GM23248 (cell line): ENCODE measurements at regions not wholly inside any gene's neighbourhood (a gene's known extent, or its start where the extent isn't known, plus 50 kb on each side); places are given as distances from the start of the nearest gene placed in this dataset.

Experiments
- DNase-seq: peaks from one replicate; pipeline ENCODE4 v3.0.0-alpha.2; 2015
- H2AFZ ChIP-seq: fragments of 200-600 bp; sonication (generic); 2 replicates; pipeline ENCODE4 v1.6.1; 2016; ENCODE audit warnings: antibody characterized with exemption
- H3F3A ChIP-seq: fragments of 200-600 bp; sonication (generic); 2 replicates; pipeline ENCODE4 v1.6.1; 2016; ENCODE audit warnings: mild to moderate bottlenecking, antibody characterized with exemption, mixed run types; ENCODE audit not compliant: insufficient read depth
- H3K27ac ChIP-seq: fragments of 200-600 bp; sonication (generic); 2 replicates; pipeline ENCODE4 v1.5.1; 2016; ENCODE audit warnings: mild to moderate bottlenecking
- H3K27me3 ChIP-seq: fragments of 200-600 bp; sonication (generic); replicated peaks from 2 replicates; pipeline ENCODE4 v1.6.1; 2016; ENCODE audit warnings: mild to moderate bottlenecking; ENCODE audit not compliant: insufficient read depth
- H3K36me3 ChIP-seq: fragments of 200-600 bp; sonication (generic); 2 replicates; pipeline ENCODE4 v1.6.1; 2016; ENCODE audit warnings: low read depth, mild to moderate bottlenecking
- H3K4me1 ChIP-seq: fragments of 200-600 bp; sonication (generic); 2 replicates; pipeline ENCODE4 v1.6.1; 2016; ENCODE audit warnings: mild to moderate bottlenecking; ENCODE audit not compliant: insufficient read depth
- H3K4me2 ChIP-seq: fragments of 200-600 bp; sonication (generic); one replicate; pipeline ENCODE4 v1.6.1; 2016; ENCODE audit warnings: mild to moderate bottlenecking; ENCODE audit not compliant: unreplicated experiment
- H3K4me3 ChIP-seq: fragments of 200-600 bp; sonication (generic); 2 replicates; pipeline ENCODE4 v1.5.1; 2016; ENCODE audit warnings: mild to moderate bottlenecking
- H3K79me2 ChIP-seq: fragments of 200-600 bp; sonication (generic); 2 replicates; pipeline ENCODE4 v1.6.1; 2016; ENCODE audit warnings: mild to moderate bottlenecking; ENCODE audit not compliant: insufficient read depth
- H3K9ac ChIP-seq: fragments of 200-600 bp; sonication (generic); 2 replicates; pipeline ENCODE4 v1.6.1; 2016; ENCODE audit warnings: mild to moderate bottlenecking
- H3K9me2 ChIP-seq: fragments of 200-600 bp; sonication (generic); 2 replicates; pipeline ENCODE4 v1.6.1; 2016; ENCODE audit warnings: mixed run types, mild to moderate bottlenecking, moderate library complexity; ENCODE audit not compliant: insufficient read depth
- H3K9me3 ChIP-seq: fragments of 200-600 bp; sonication (generic); one replicate; pipeline ENCODE4 v1.6.1; 2017; ENCODE audit warnings: low read depth
- H4K20me1 ChIP-seq: fragments of 200-600 bp; sonication (generic); 2 replicates; pipeline ENCODE4 v1.6.0; 2016; ENCODE audit not compliant: insufficient read depth
- EZH2 ChIP-seq: fragments of 200-600 bp; sonication (generic); IDR thresholded peaks from 2 replicates; pipeline ENCODE4 v1.6.1; 2018; ENCODE audit warnings: antibody characterized with exemption, mild to moderate bottlenecking; ENCODE audit not compliant: insufficient read depth, poor library complexity, severe bottlenecking
- EZH2phosphoT487 ChIP-seq: fragments of 200-600 bp; sonication (generic); IDR thresholded peaks from 2 replicates; pipeline ENCODE4 v1.6.1; 2018; ENCODE audit warnings: antibody characterized with exemption, moderate library complexity, mild to moderate bottlenecking, low read depth; ENCODE audit not compliant: insufficient read depth
- WGBS, 2 experiments: methylation state at CpG; one replicate each; pipeline ENCODE4 v1.1.6; 2015 to 2017; ENCODE audit warnings: low lambda C conversion rate in 2 of 2, low coverage in 1 of 2; ENCODE audit errors: missing lambda C conversion rate in 2 of 2; 5-methylcytosine and 5-hydroxymethylcytosine counted together
- in situ Hi-C: fragments of 300-500 bp; cut with MboI; formaldehyde crosslinking; loops from 2 replicates; pipeline ENCODE4 v1.15.0; 2020

GRCh38 chr2:67338601-67339233 is 58.4 kb upstream of the ETAA1 start:
- in situ Hi-C loops: no loop called here
- Histone ChIP-seq H4K20me1 (no peaks in the 10 kb centered on the region), H3K36me3 (no peaks in the 10 kb centered on the region), H3K4me1 (no peaks in the 10 kb centered on the region), H3K4me2 (no peak overlapping the region), H3K27me3 (no peaks in the 10 kb centered on the region), H2AFZ (no peak overlapping the region), H3K27ac (no peak overlapping the region), H3K4me3 (no peak overlapping the region), H3K9me2 (no peaks in the 10 kb centered on the region), H3F3A (no peaks in the 10 kb centered on the region), H3K79me2 (no peaks in the 10 kb centered on the region), H3K9me3 (no peaks in the 10 kb centered on the region), H3K9ac (no peak overlapping the region)
- TF ChIP-seq EZH2: no peak
- no peak for TF ChIP-seq EZH2phosphoT487
- no peak for DNase-seq
- WGBS, 2 experiments: 70 to 71% methylated on average over 3 of the region's 3 CpGs

- H3K4me3 ChIP-seq: no peak overlapping the region
- no peaks in the 10 kb centered on the region for H4K20me1 ChIP-seq
- H3K9me2 ChIP-seq: no peaks in the 10 kb centered on the region
- H3K9ac ChIP-seq: no peak overlapping the region
- H3K9me3 ChIP-seq: no peaks in the 10 kb centered on the region
- no peak overlapping the region for H3K4me2 ChIP-seq
- DNase-seq: no peak
- no peak overlapping the region for H3K27ac ChIP-seq
- in situ Hi-C loops: no loop called here
- H2AFZ ChIP-seq: no peak overlapping the region
- H3K4me1 ChIP-seq: no peaks in the 10 kb centered on the region
- 61 to 62% methylated on average over 4 of the region's 4 CpGs for WGBS, 2 experiments
- no peaks in the 10 kb centered on the region for H3K36me3 ChIP-seq
- no peaks in the 10 kb centered on the region for H3K79me2 ChIP-seq
- H3F3A ChIP-seq: no peaks in the 10 kb centered on the region
- no peak for TF ChIP-seq EZH2phosphoT487
- no peak for TF ChIP-seq EZH2
- no peaks in the 10 kb centered on the region for H3K27me3 ChIP-seq
Measured at GRCh38 chr2:67339234-67339885, 57.8 kb upstream of the ETAA1 start.

GRCh38 chr2:67340133-67341011 is 56.8 kb upstream of the ETAA1 start:
- no peaks in the 10 kb centered on the region for H3K9me3 ChIP-seq
- H3K27ac ChIP-seq: no peak overlapping the region
- H2AFZ ChIP-seq: no peak overlapping the region
- H3K4me2 ChIP-seq: no peak overlapping the region
- no peaks in the 10 kb centered on the region for H3K4me1 ChIP-seq
- H3K79me2 ChIP-seq: no peaks in the 10 kb centered on the region
- H3F3A ChIP-seq: no peaks in the 10 kb centered on the region
- no peaks in the 10 kb centered on the region for H3K36me3 ChIP-seq
- no peaks in the 10 kb centered on the region for H4K20me1 ChIP-seq
- in situ Hi-C loops: no loop called here
- no peak overlapping the region for H3K4me3 ChIP-seq
- no peaks in the 10 kb centered on the region for H3K9me2 ChIP-seq
- no peaks in the 10 kb centered on the region for H3K27me3 ChIP-seq
- TF ChIP-seq EZH2phosphoT487: no peak
- TF ChIP-seq EZH2: no peak
- DNase-seq: peak; percentile 8
- no peak overlapping the region for H3K9ac ChIP-seq
- WGBS, 2 experiments: 5 to 10% methylated on average over 7 of the region's 7 CpGs

GRCh38 chr2:67341012-67341318 is 56.2 kb upstream of the ETAA1 start:
- no peaks in the 10 kb centered on the region for H3K79me2 ChIP-seq
- no peaks in the 10 kb centered on the region for H3F3A ChIP-seq
- no peaks in the 10 kb centered on the region for H4K20me1 ChIP-seq
- H3K9me2 ChIP-seq: no peaks in the 10 kb centered on the region
- H3K4me1 ChIP-seq: no peaks in the 10 kb centered on the region
- H3K36me3 ChIP-seq: no peaks in the 10 kb centered on the region
- no peak overlapping the region for H3K4me2 ChIP-seq
- no peaks in the 10 kb centered on the region for H3K27me3 ChIP-seq
- H3K27ac ChIP-seq: no peak overlapping the region
- TF ChIP-seq EZH2phosphoT487: no peak
- no peak for DNase-seq
- H3K9me3 ChIP-seq: no peaks in the 10 kb centered on the region
- WGBS, 2 experiments: 81 to 85% methylated on average over 1 of the region's 1 CpG
- no peak overlapping the region for H3K4me3 ChIP-seq
- H2AFZ ChIP-seq: no peak overlapping the region
- in situ Hi-C loops: no loop called here
- H3K9ac ChIP-seq: no peak overlapping the region
